Right kidney (tissue), 1 donor: ENCODE measurements at regions not wholly inside any gene's neighbourhood (a gene's known extent, or its start where the extent isn't known, plus 50 kb on each side); places are given as distances from the start of the nearest gene placed in this dataset.
"Not testable (repeated sequence)": the region's sequence is repeated elsewhere in the genome, so short reads cannot be mapped to it uniquely, and the experiment has no call there.

Experiments
- DNase-seq: peaks from one replicate; pipeline ENCODE4 v3.0.0-alpha.2; 2016

- DNase-seq = no peak
Measured at GRCh38 chr1:60949154-60949825, 133.1 kb upstream of the NFIA start.

DNA sequence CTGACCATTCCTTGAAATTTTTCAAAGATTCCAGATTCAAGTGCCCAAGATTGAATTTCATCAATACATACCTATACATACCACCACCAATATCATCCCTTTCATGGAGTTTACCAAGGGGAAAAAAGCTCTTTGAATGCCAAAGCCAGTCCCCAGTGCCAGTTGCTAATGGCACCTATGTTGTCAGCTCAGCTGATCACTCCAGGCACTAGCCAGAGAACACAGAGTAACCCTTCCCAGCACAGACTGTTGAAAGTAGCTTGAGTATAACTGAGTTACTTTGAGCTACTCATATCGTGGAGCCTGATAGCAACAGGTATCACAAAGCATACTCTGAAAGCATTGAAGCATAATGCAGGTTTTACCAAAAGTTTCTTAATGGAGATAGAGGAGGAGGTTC is 133.9 kb upstream of the NFIA start:
- DNase-seq = no peak

- no peak for DNase-seq
Measured at GRCh38 chr1:60947367-60947766, 135.0 kb upstream of the NFIA start.

- DNase-seq = no peak
Measured at GRCh38 chr1:60942896-60943638, 139.3 kb upstream of the NFIA start.

- no peak for DNase-seq
Measured at GRCh38 chr1:60942291-60942690, 140.1 kb upstream of the NFIA start.

DNA sequence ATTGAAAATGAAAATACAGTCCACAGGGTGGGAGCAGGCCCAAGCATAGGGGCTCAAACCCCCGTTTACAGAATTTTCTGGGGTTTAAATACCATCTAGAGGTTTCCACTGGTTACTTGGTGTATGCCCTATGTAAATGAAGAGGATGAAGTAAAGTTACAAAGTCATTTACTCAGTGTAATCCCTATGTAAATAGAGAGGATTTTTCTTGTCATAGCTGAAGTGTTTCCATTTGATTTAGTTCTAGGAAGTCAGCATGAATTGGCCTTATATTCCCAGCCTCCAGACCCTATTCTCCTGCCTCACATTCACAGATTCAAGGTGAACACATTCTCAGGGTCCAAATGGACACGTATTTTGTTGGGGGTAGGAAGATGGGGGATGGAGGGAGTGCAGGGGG is 141.7 kb upstream of the NFIA start:
- DNase-seq = not testable (repeated sequence)

DNA sequence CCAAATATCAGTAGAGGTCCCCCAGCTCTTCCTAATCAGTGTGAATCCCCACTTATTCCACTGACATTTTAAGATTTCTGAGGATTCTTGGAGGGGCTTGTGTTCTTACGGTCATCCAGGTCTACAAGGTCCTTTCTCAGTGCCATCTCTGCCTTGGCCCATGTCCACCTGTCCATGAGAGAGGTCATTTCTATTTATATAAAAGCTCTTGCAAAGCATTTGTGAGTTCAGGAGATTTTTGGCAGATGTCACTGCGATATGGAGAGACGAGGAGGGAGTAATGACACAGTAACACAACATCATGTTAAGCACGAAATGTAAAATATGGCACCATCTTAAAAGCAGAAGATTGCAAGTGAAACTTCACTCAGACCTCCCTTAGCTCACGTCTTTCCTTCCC is 144.6 kb upstream of the NFIA start:
- no peak for DNase-seq

DNA sequence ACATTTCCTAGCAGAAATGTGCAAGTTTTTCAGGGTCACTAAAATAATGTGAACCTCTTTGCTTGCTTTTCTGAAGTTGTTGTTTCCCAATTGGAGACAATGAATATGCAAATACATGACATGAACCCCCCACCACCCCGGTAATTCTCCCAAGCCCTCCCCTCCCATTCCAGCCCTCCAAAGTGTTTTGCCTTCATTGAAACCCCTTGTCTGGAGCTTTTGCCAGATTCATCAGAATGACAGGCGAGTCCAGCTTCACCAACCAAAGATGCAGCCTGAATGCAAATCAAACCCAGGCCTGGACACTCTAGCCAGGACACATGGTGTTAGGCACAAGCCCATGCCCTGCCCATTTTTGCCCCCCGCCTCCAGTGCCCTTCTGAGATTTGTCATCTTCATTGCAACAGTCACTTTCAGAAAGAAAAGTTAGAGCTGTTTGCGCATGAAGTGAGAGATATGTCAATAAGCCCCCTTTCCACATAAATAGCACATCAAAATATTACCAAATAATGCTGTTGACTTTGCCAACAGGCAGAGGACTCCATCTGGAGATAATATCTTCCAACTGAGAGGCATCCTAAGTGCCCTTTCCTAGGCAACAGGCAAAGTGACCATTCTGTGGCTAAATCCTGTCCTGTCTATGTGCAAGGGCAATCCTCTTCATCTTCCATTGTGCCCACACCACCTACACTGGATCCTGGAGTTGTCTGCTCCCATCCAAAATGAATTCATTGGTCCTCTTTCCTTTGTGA is 145.6 kb upstream of the NFIA start:
- DNase-seq = no peak

DNA sequence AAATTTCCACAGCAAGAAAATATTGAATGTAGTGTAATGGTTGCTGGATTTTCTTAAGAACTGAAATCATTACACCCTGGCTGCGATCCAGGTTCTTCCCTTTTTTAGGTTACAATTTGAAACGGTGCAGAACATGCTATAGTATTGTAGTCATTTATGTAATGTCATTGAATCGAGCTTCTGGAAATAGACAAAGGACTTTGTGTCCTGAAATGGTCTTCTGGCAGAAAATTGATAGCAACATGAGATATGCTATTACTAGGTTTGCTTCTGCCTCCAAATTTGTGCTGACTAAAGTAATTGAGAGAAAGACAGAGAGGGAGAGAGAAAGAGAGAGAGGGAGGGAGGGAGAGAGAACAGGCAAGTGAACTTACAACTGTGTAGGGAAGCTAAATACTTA is 146.2 kb upstream of the NFIA start:
- no peak for DNase-seq

DNA sequence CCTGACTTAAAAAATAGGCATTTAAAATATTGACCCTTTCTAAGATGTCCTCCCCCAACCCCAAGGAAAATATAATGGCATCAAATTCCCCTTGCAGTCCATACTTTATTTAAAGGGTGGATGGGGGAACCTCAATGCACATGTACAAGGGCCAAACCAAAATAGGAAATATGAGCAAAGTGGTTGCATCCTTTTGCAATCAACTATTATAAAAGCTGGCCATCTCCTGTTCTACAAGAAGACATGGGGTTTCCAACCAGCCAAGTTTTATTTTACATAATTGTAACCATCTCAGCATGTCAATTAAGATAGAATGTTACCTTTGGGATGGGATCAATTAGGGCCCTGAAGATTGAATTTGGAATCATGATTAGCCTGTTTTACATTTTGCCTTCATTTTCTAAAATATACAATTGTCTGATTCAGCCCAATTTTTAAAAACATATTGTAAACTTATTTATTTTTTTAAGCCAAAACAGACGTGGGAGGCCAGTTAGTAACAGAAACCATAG is 146.7 kb upstream of the NFIA start:
- no peak for DNase-seq

DNA sequence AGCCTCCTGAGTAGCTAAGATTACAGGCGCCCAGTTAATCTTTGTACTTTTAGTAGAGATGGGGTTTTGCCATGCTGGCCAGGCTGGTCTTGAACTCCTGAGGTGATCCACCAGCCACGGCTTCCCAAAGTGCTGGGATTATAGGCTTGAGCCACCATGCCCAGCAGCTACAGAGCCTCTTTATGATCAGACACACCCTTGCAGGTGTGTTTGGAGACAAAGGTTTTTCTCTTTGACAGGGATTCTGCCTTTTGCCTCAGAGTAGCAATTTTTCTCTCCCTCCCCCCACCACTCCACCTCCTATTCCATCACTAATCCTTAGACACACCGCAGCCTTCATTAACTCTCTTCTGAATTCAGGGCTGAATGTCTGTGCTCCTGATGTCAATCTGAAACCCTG is 152.2 kb upstream of the NFIA start:
- DNase-seq = no peak

DNA sequence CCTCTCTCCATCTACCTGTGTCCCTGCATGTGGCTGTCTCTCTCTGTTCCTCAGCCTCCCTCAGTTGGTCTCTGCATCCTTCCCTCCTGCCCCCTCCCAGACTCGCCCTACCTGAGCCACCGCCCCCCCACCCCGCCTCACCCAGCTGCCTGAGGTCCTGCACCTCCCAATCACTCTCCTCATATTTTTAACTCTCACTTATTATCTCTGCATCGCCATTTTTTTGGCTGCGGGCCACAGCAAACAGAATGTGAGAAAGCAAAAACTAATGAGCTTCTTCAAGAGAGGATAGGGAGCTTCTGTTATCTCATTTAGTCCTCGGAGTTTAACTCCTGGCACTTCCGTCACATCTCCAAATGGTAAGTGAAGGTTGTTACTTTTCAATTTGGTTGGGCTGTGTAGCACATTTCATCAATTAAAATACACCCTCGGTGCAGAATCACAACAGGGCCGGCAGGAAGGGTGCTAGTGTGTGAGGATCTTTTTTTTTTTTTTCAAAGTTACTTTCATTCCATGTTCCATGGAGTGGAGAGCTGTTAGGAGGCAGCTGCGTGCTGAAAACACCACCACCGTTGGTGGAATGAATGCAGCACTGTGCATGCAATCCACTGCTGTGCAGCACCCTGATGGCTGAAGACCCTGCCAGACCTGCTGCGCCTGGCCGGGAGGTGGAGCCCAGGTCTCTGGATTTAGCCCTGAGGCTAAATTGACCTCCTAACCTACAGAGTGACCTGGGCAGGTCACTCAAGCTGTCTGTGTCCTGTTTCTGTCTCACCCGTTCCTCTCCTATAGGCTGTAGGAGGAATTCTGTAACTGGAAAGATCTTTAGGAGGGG is 157.2 kb upstream of the NFIA start:
- DNase-seq = no peak

DNA sequence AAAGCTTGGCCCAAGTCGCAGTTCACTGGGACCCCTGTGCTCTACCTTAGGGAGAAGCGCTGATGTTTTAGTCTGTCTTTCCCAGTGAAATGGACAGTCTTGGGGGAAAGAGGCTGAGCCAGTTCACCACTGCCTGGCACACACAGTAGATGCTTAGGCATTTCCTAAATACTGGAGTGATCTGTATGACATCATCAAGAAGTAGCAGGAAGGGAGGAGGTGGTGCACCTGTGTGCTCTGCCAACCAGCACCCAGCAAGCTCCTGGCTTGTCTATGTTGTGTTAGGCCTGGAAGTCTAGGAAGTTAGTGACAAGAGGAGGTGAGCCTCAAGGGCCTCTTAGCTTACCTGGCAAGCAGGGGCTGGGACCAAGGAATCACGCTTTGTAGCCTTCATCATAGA is 158.2 kb upstream of the NFIA start:
- no peak for DNase-seq

DNA sequence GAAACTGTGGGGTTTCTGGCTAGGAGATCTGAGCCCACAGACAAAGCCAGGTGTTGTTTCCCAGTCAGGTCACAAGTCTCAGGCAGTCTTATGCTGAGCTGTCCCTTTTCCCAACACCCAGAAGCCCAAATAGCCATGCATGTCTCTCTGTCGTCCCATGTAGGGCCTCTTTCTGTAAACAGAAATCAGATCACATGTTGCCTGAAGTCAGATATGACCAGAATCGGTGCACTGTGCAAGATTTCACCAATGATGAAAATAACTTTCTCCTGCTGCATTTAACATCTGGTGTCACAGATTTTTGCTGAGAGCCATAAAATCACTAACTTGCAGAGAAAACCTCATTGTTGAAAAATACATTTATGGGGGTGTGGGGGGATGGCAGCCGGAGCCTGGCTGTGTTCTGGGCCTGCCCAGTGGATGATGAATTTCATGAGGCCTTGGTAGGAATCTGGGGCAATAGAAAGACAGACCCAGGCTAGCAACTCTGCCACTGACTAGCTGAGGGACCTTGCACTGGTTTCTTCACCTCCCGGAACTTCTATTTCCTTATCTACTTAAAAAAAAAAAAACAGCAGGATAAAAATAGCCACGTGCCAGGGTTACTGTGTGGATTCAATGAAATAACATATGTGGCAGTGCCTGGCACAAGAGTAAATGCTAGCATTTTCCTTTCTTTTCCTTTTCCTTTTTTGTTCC is 158.8 kb upstream of the NFIA start:
- DNase-seq = no peak

DNA sequence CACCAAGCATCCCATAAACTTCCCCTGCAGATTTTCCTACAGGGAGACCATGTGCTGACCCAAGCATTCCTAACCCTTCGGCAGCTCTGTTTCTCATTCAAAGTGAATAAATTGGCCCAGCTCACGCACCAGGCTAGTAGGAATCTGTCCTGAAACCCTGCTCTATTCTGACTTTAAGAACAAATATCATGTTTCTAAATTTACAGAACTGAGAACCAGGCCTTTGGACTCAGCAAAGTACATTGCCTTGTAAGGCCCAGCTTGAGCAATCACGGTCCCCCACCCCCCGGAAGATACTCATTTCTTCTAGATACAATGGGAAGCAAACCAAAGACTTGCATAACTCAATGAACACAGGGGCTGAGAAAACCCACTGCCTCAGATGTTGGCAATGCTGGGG is 160.1 kb upstream of the NFIA start:
- no peak for DNase-seq

DNA sequence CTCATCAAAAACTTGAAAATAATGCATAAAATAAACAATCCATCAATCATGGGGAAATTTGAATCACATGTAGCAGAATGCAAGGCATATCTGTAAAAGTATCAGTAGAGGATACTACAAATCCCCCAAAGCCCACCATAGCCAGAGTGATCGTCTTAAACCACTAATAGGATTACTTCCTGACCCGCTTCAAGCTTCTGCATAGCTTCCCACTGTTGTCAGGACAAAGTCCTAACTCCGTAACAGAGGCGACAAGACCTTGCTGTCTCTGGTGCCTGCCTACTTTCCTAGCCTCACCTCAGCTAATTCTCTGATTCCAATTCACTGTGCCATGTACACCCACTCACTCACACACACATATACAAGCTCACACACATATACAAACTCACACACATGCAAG is 161.2 kb upstream of the NFIA start:
- no peak for DNase-seq

GRCh38 chr1:60920561-60920960 is 161.8 kb upstream of the NFIA start:
- no peak for DNase-seq

DNA sequence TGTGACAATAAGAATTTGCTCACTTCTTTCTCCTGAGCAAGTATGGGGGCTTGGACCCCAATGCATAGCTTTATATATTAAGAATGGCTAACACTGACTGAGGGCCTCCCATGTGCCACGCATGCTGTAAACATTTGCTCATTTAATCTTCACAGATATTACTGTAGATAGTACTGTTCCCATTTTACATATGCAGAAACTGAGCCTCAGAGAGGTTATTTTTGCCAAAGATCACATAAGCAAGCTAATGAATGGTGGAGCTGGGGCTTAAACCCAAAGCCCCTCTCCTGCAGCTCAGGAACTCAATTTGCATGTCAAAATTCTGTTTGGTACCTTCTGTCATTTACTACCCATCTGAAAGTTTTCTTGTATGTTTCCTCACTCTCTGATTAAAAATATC is 163.5 kb upstream of the NFIA start:
- DNase-seq = no peak

GRCh38 chr1:60916906-60917305 is 165.5 kb upstream of the NFIA start:
- DNase-seq = no peak

GRCh38 chr1:60916199-60916598 is 166.2 kb upstream of the NFIA start:
- DNase-seq = no peak

- DNase-seq = no peak
Measured at GRCh38 chr1:60915441-60915840, 166.9 kb upstream of the NFIA start.

GRCh38 chr1:60914982-60915381 is 167.4 kb upstream of the NFIA start:
- no peak for DNase-seq
